Caco-2 (cell line): ENCODE measurements at regions not wholly inside any gene's neighbourhood (a gene's known extent, or its start where the extent isn't known, plus 50 kb on each side); places are given as distances from the start of the nearest gene placed in this dataset.

Source experiments
- BruUV-seq: library from RNA; stranded (reverse); fragments of 400-500 nt; replicated peaks from 2 replicates; lab custom pipeline; 2021; lab: Mats Ljungman, UMichigan
- CTCF ChIA-PET: fragments of 300-600 bp; sonication (Branson Sonifier 250); formaldehyde crosslinking; loops from one replicate; lab custom pipeline; 2022; ENCODE audit warnings: antibody characterized with exemption; lab: Charles Lee
- POLR2A ChIA-PET: fragments of 300-600 bp; sonication (Branson Sonifier 250); formaldehyde crosslinking; loops from one replicate; lab custom pipeline; 2022; ENCODE audit warnings: antibody characterized with exemption; lab: Charles Lee
- DNase-seq, 2 experiments: peaks; one replicate each; pipeline versions ENCODE4 v3.0.0 to v3.0.0-alpha.2; 2020 to 2022
- H3K27me3 ChIP-seq: replicated peaks from 2 replicates; pipeline ENCODE4 v1.6.0; 2011; ENCODE audit warnings: low read length; ENCODE audit not compliant: control insufficient read depth, insufficient read depth
- H3K36me3 ChIP-seq: 2 replicates; pipeline ENCODE4 v1.5.1; 2011; ENCODE audit warnings: low read length; ENCODE audit not compliant: control insufficient read depth, insufficient read depth
- H3K4me1 ChIP-seq: fragments of 250-450 bp; sonication (Bioruptor Pico); 2 replicates; pipeline ENCODE4 v1.5.1; 2020; ENCODE audit warnings: mild to moderate bottlenecking
- H3K4me3 ChIP-seq: 2 replicates; pipeline ENCODE4 v1.5.1; 2011; ENCODE audit warnings: low read depth, mild to moderate bottlenecking, control low read depth, low read length
- H3K9me3 ChIP-seq: fragments of 250-450 bp; sonication (Bioruptor Pico); 2 replicates; pipeline ENCODE4 v1.5.1; 2020; ENCODE audit warnings: mild to moderate bottlenecking, moderate library complexity
- H3K27ac Mint-ChIP-seq: one replicate; pipeline ENCODE4 v1.8.0; 2022; ENCODE audit warnings: mixed read lengths; ENCODE audit not compliant: unreplicated experiment
- H3K27me3 Mint-ChIP-seq: one replicate; pipeline ENCODE4 v1.8.0; 2022; ENCODE audit warnings: mixed read lengths; ENCODE audit not compliant: insufficient read depth, unreplicated experiment
- H3K36me3 Mint-ChIP-seq: one replicate; pipeline ENCODE4 v1.8.0; 2022; ENCODE audit warnings: mild to moderate bottlenecking, mixed read lengths; ENCODE audit not compliant: insufficient read depth, unreplicated experiment
- H3K4me1 Mint-ChIP-seq: one replicate; pipeline ENCODE4 v1.8.0; 2022; ENCODE audit warnings: low read depth, mixed read lengths; ENCODE audit not compliant: unreplicated experiment
- H3K4me3 Mint-ChIP-seq: one replicate; pipeline ENCODE4 v1.8.0; 2022; ENCODE audit warnings: mild to moderate bottlenecking, moderate library complexity, mixed read lengths; ENCODE audit not compliant: unreplicated experiment
- H3K9me3 Mint-ChIP-seq: one replicate; pipeline ENCODE4 v1.8.0; 2022; ENCODE audit warnings: mixed read lengths; ENCODE audit not compliant: unreplicated experiment
- CTCF ChIP-seq, 2 experiments: fragments of 200-600 bp in 1 of 2; IDR thresholded peaks; 1 replicate in 1 of 2; 2 replicates in 1 of 2; pipeline versions ENCODE4 v1.5.1 to v1.8.0; 2011 to 2022; ENCODE audit warnings: antibody characterized with exemption in 1 of 2, control low read depth in 1 of 2, inconsistent platforms in 1 of 2, low read depth in 1 of 2, low read length in 1 of 2, mild to moderate bottlenecking in 1 of 2, moderate library complexity in 1 of 2; ENCODE audit not compliant: insufficient read depth in 1 of 2, severe bottlenecking in 1 of 2, unreplicated experiment in 1 of 2
- intact Hi-C: fragments of 100-400 bp; cut with micrococcal nuclease; formaldehyde crosslinking; loops from one replicate; pipeline ENCODE4 v1.10.0; 2022; ENCODE audit not compliant: unreplicated experiment

GRCh38 chr2:173644146-173644545 is 289.5 kb downstream of the CDCA7 start:
- no peaks in the 10 kb centered on the region for H3K36me3 Mint-ChIP-seq
- H3K4me1 ChIP-seq, result peaks cover 18% of the 10 kb centered on the region
- no peaks in the 10 kb centered on the region for H3K36me3 ChIP-seq
- no peak overlapping the region for H3K27ac Mint-ChIP-seq
- H3K9me3 ChIP-seq, result no peaks in the 10 kb centered on the region
- H3K27me3 Mint-ChIP-seq, result peaks cover 2% of the 10 kb centered on the region
- POLR2A ChIA-PET, result no interaction called here
- intact Hi-C loops, result no loop called here
- H3K9me3 Mint-ChIP-seq, result no peaks in the 10 kb centered on the region
- no peak overlapping the region for H3K4me3 ChIP-seq
- H3K4me3 Mint-ChIP-seq, result no peak overlapping the region
- H3K4me1 Mint-ChIP-seq, result no peaks in the 10 kb centered on the region
- H3K27me3 ChIP-seq, result no peaks in the 10 kb centered on the region
- no TSS peak for BruUV-seq
- DNase-seq, result no peak
- CTCF ChIA-PET, result no interaction called here
- no peak for TF ChIP-seq CTCF (IDR thresholded peaks at IDR 0.05; ENCODE audit: insufficient read depth in 1 of 2, low read depth in 1 of 2, low read length in 1 of 2, severe bottlenecking in 1 of 2, unreplicated experiment in 1 of 2)

GRCh38 chr2:173647681-173648311 is 293.1 kb downstream of the CDCA7 start:
- no peak for TF ChIP-seq CTCF (IDR thresholded peaks at IDR 0.05; ENCODE audit: insufficient read depth in 1 of 2, low read depth in 1 of 2, low read length in 1 of 2, severe bottlenecking in 1 of 2, unreplicated experiment in 1 of 2)
- peaks cover 4% of the 10 kb centered on the region for H3K36me3 Mint-ChIP-seq
- peaks cover 10% of the 10 kb centered on the region for H3K4me1 Mint-ChIP-seq
- intact Hi-C loops, result no loop called here
- BruUV-seq, result no TSS peak
- H3K27me3 Mint-ChIP-seq, result no peaks in the 10 kb centered on the region
- Histone ChIP-seq H3K4me1 (peaks cover 32% of the 10 kb centered on the region), H3K36me3 (no peaks in the 10 kb centered on the region), H3K4me3 (no peak overlapping the region), H3K27me3 (no peaks in the 10 kb centered on the region), H3K9me3 (no peaks in the 10 kb centered on the region)
- peaks cover 10% of the 10 kb centered on the region for H3K9me3 Mint-ChIP-seq
- H3K27ac Mint-ChIP-seq, result no peak overlapping the region
- ChIA-PET CTCF (no interaction called here), POLR2A (no interaction called here)
- DNase-seq, result no peak
- H3K4me3 Mint-ChIP-seq, result no peak overlapping the region

- Mint-ChIP-seq H3K36me3 (peaks cover 4% of the 10 kb centered on the region), H3K4me1 (peaks cover 13% of the 10 kb centered on the region), H3K27me3 (no peaks in the 10 kb centered on the region), H3K4me3 (no peak overlapping the region), H3K9me3 (peaks cover 10% of the 10 kb centered on the region), H3K27ac (no peak overlapping the region)
- POLR2A ChIA-PET, result no interaction called here
- no peaks in the 10 kb centered on the region for H3K9me3 ChIP-seq
- no peak overlapping the region for H3K4me3 ChIP-seq
- CTCF ChIA-PET, result no interaction called here
- no peaks in the 10 kb centered on the region for H3K36me3 ChIP-seq
- no peak for TF ChIP-seq CTCF (IDR thresholded peaks at IDR 0.05; ENCODE audit: insufficient read depth in 1 of 2, low read depth in 1 of 2, low read length in 1 of 2, severe bottlenecking in 1 of 2, unreplicated experiment in 1 of 2)
- peaks cover 41% of the 10 kb centered on the region for H3K4me1 ChIP-seq
- no peaks in the 10 kb centered on the region for H3K27me3 ChIP-seq
- intact Hi-C loops, result no loop called here
- no peak for DNase-seq
- BruUV-seq, result no TSS peak
These were observed 294.1 kb downstream of the CDCA7 start for GRCh38 chr2:173648816-173649215.
